ENCODE measurements at regions not wholly inside any gene's neighbourhood (a gene's known extent, or its start where the extent isn't known, plus 50 kb on each side); places are given as distances from the start of the nearest gene placed in this dataset.

- TF ChIP-seq CTCF (IDR thresholded peaks at IDR 0.05; ENCODE audit: insufficient read depth, low read length, poor library complexity, severe bottlenecking): no peak
- no peak for DNase-seq (ENCODE audit: low read depth)
- no peak overlapping the region for H3K4me3 ChIP-seq (ENCODE audit: low read depth, low read length)
Measured at GRCh38 chr5:136864960-136865359, 499.6 kb upstream of the TRPC7 start.

GRCh38 chr5:136856648-136857047 lies 491.3 kb upstream of the TRPC7 start:
- no peaks in the 10 kb centered on the region for H3K27me3 ChIP-seq (ENCODE audit: control insufficient read depth, insufficient read depth, low read length)
- no peak for TF ChIP-seq CTCF (IDR thresholded peaks at IDR 0.05; ENCODE audit: insufficient read depth, low read length, poor library complexity, severe bottlenecking)
- H3K4me3 ChIP-seq (ENCODE audit: low read depth, low read length): no peak overlapping the region
- H3K36me3 ChIP-seq (ENCODE audit: control insufficient read depth, insufficient read depth, low read length): no peaks in the 10 kb centered on the region
- DNase-seq (ENCODE audit: low read depth): no peak

More at GRCh38 chr5:136864960-136865359, 499.6 kb upstream of the TRPC7 start:
- Histone ChIP-seq H3K27me3 (ENCODE audit: control insufficient read depth, insufficient read depth, low read length) (no peaks in the 10 kb centered on the region), H3K36me3 (ENCODE audit: control insufficient read depth, insufficient read depth, low read length) (no peaks in the 10 kb centered on the region)

- TF ChIP-seq CTCF (IDR thresholded peaks at IDR 0.05; ENCODE audit: insufficient read depth, low read length, poor library complexity, severe bottlenecking): no peak
- no peak for DNase-seq (ENCODE audit: low read depth)
- no peaks in the 10 kb centered on the region for H3K27me3 ChIP-seq (ENCODE audit: control insufficient read depth, insufficient read depth, low read length)
Measured at GRCh38 chr5:136853971-136854370, 488.6 kb upstream of the TRPC7 start.

GRCh38 chr5:136840601-136841000 lies 475.3 kb upstream of the TRPC7 start:
- no peak overlapping the region for H3K4me3 ChIP-seq (ENCODE audit: low read depth, low read length)
- no peaks in the 10 kb centered on the region for H3K27me3 ChIP-seq (ENCODE audit: control insufficient read depth, insufficient read depth, low read length)
- no peak for TF ChIP-seq CTCF (IDR thresholded peaks at IDR 0.05; ENCODE audit: insufficient read depth, low read length, poor library complexity, severe bottlenecking)
- DNase-seq (ENCODE audit: low read depth): peak; percentile 4
- H3K36me3 ChIP-seq (ENCODE audit: control insufficient read depth, insufficient read depth, low read length): no peaks in the 10 kb centered on the region

More at GRCh38 chr5:136853971-136854370, 488.6 kb upstream of the TRPC7 start:
- H3K36me3 ChIP-seq (ENCODE audit: control insufficient read depth, insufficient read depth, low read length): no peaks in the 10 kb centered on the region
- H3K4me3 ChIP-seq (ENCODE audit: low read depth, low read length): no peak overlapping the region

- Histone ChIP-seq H3K4me3 (ENCODE audit: low read depth, low read length) (no peak overlapping the region), H3K36me3 (ENCODE audit: control insufficient read depth, insufficient read depth, low read length) (no peaks in the 10 kb centered on the region), H3K27me3 (ENCODE audit: control insufficient read depth, insufficient read depth, low read length) (no peaks in the 10 kb centered on the region)
- TF ChIP-seq CTCF (IDR thresholded peaks at IDR 0.05; ENCODE audit: insufficient read depth, low read length, poor library complexity, severe bottlenecking): no peak
- DNase-seq (ENCODE audit: low read depth): no peak
Measured at GRCh38 chr5:136836093-136836492, 470.7 kb upstream of the TRPC7 start.

DNA sequence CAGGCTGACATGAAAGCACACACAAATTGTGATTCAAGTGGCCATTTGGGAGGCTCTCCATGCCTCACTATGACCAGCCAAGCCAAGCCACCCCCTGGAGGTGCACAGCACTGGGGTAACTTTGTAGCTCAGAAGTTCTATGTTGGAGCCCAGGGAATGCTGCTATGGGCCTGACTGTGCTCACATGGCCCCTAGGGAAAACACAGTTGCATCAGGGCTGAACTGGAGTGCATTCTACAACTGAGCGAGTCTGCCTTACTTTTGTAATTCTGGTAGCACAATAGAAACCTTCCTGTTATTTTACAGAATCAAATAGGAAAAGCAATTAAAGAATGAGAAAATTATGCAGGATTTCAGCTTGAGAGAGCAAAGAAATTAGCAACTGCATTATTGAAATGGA lies 455.5 kb upstream of the TRPC7 start:
- no peak for TF ChIP-seq CTCF (IDR thresholded peaks at IDR 0.05; ENCODE audit: insufficient read depth, low read length, poor library complexity, severe bottlenecking)
- no peak for DNase-seq (ENCODE audit: low read depth)
- H3K36me3 ChIP-seq (ENCODE audit: control insufficient read depth, insufficient read depth, low read length): no peaks in the 10 kb centered on the region
- peaks cover 2% of the 10 kb centered on the region for H3K27me3 ChIP-seq (ENCODE audit: control insufficient read depth, insufficient read depth, low read length)
- H3K4me3 ChIP-seq (ENCODE audit: low read depth, low read length): no peak overlapping the region
